ENCODE measurements at regions not wholly inside any gene's neighbourhood (a gene's known extent, or its start where the extent isn't known, plus 50 kb on each side); places are given as distances from the start of the nearest gene placed in this dataset.
A peak's percentile ranks its signal among the peaks of the same experiment; 100 is the strongest.

GRCh38 chr5:124663101-124663506 is 83.3 kb downstream of the ZNF608 start:
- DNase-seq: peak; percentile 77

DNA sequence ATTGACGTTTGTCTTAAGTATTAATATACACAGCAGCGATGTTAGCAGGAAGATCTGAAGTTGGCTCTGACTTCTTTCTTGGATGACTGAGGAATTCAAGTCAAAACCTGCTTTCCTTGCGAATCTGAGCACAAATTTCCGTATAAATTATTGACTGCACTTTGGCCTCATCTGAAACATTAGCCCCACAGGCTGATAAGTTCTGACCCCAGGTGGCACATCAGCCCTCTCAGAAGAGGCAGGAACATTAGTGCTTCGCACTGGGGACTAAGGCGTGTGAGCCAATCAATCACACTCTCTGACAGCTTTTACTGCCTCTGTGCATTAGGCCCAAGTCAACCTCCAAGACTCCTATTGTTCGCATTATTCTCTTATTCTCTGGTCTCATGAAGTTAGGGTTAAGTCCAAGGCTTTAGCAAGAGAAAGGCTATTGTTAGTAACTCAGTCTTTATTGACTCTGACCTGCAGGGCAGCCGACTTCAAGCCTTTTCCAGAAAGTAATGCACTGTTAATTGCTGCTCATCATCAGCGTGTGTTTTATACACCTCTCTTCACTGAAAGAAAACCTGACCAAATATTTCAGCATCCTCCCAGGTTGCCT is 84.2 kb downstream of the ZNF608 start:
- DNase-seq: peak; percentile 82

DNA sequence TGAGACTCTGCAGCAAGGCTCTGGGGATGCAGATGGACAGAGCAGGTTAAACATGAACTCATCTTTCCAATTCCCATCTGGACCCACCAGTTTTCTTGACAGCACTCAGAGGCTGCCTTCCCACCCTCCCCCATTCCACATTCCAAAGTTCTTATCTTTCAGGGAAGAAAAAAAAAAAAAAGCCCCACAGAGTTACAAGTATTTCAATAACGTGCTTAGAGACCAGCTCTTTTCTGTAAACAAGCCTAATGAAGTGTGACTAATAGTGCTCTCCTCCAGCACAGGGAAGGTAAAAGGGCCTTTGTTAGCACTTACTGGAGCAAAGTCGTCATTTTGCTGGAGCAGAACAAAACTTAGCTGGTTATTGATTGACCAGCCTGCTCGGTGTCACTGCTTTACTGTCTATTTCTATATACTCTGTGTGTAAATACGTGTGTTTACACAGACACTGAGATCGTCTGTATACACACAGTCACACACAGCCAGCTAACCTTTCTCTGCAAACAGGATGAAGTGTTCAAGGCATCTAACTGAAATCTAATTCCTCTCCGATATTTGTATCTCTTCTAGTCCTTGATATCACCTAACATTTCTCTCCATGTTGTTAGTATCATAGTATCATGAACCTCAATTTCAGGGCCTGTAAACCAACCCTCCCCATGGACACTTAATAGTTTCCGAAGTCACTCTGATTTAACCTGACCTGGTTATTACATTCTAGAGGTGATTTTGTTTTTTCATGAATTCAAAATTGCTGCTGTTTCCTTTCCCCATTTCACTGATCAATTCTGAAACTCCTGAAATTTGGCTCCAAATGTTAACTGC is 84.9 kb downstream of the ZNF608 start:
- DNase-seq: peak; percentile 98

DNA sequence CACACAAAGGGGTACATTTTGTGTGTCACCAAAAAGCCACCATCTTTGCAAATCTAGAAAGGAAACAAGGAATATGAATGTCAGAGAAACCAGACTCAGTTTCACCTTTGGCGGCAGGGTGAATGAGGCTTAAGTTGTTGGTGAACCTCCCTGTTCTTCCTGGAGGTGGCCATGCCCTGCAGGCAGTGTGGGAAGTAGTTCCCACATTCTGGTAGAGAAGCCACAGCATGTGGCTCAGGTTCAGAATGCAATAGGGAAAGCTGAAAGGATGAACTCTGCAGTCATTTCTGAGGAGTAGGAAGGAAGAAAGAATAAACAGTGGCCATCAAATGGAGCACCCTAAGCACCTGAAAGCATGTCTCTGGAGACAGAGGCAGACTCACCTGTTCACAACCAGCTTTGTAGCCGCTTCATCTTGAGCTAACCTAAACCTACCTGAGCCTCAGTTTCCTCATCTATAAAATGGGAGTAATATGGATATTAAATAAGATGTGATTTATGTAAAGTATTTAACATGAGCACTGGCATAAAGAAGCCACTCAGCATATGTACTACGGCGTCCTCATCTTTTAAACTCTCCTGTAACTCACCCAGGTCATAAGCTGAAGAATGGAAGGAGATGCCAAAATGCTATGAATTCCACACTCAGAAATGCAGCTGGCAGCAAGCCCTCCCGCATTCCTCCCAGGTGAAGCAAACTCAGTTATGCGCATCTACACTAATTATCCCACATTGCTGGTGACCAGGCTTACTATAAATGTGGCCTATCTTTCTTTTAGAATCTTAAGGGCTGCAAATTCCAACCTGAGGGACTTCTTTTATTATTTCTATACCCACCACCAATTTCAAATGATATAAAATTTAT is 86.0 kb downstream of the ZNF608 start:
- DNase-seq: peak; percentile 67

GRCh38 chr5:124659798-124660197 is 86.6 kb downstream of the ZNF608 start:
- peak; percentile 73 for DNase-seq

DNA sequence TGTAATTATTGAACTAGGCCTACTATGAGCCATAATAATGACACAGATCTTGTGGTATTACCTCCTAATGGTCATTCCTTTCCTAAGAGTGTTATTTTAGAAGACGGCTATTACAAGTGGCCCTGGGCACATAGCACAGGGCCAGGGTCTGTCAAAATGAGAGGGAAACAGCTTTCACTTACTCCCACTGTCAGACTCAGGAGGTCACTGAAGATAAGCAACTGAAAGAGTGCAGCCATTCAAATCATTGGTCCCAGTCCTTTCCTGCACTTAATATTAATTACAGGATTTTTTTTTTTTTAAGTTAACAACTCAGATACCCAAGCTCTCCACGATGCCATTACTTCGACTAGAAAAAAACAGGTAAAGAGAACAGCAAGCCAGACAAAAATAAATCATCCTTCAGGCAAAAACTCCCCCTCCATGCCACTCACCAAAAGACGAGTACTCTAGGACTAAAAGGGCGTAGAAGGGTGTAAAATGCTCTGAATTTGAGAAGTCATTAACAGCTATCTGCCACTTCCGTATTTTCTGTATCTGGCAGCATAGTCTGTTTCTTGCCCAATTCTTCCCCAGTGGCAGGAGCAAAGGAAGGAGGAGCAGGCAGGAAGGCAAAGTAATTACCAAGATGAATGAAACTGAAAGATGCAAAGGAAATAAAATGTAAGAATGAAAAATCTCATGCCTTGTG is 87.4 kb downstream of the ZNF608 start:
- peak; percentile 22 for DNase-seq

DNA sequence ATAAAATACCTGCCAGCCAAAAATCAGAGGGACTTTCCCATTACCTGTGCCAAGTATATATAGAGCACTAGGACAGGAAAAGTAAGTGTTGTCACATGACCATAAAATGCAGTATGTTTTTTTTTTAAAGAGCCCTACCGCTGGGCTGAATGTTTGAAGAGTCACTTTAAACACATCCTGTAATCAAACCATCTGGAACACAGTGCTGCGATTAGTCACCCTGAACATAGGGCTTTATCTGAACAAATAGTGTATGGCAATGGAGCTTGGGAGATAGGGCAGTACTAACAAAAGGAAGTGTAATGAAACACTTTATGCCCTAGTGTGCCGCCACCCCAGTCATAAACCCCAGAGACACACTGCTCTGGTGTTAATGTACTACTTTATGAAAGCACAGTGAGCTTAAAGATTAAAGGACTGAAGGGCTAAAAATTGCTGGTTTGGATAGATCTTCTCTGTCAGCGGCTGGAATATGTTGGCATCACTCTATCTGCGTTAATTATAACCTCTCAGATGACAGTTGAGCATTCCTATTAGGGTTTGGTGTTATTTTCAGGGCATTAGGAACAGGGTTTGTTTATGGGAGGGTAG is 90.4 kb downstream of the ZNF608 start:
- peak; percentile 99 for DNase-seq

- peak; percentile 91 for DNase-seq
Measured at GRCh38 chr5:124655251-124655917, 91.1 kb downstream of the ZNF608 start.

DNA sequence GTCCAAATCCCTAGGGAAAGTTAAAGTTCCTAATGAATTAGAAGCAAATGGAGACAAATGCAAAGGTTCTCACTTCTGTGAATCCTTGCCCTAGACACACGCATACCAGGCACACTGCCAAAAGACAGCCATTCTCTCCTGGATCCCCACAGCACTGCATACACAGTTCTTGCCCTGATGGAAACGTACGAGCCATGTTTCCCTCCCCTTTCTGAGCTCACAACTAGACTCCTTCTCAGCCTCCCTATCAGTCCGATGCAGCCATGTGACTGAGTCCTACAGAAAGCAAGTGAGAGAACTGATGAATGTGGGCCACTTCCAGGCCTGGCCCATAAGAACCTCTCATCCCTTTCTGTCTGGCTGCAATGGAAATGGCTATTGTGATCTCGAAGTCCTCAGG is 92.0 kb downstream of the ZNF608 start:
- peak; percentile 49 for DNase-seq

DNA sequence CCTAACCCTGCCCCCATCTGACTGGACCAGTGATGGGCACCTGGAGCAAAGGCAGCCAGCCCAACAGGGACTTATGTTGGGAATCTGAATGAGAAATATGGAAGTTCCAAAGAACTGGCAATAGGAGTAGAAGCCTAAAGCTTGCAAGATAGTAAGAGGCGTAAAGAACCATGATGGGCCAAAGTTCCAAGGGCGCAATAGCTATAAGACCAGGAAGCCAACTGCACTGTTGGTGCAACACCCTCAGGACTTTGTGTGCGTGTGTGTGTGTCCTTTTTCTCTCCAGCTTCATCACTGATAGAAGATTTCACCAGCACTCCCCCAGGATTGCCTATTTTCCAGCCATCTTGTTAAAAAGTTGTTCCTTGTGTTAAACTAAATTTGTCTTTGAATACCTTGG is 92.8 kb downstream of the ZNF608 start:
- DNase-seq: no peak

DNA sequence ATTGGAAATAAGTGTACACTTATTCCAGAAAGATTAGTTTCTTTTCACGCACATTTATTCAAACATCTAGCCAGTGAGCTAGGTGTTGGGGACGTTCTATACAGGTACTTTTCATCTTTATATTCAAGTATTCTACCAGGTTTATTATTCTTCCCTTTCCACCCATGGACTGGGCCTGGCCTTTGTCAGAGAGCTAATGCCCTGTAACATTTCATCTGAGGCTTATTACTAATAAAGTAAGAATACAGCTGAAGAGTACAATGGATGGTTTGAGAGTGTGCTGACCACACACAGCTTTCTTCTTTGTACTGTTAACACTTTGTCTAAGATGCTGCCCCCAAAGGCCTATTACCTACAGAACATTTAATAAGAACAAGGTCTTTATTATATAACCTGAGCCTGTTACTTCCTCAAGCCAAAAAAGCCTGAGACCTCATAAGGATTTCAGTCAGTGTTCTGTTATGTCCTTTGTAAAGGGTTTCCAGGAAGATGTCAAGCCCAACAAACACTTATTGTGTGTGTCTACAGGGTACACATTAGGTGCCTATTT is 93.5 kb downstream of the ZNF608 start:
- DNase-seq: no peak

DNA sequence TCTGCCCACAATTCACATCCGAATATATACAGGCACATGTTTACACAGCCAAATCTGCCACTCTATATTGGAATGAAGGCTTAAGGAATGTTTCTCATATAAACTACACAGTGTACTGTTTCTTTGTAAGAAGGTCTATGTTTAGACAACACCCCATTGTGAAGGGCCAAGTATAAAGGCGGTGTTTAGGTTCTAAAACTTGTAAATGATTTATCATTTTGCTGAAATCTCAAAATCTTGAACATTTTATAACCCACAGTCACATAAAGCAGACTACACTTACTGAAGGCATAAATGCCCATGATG is 94.0 kb downstream of the ZNF608 start:
- DNase-seq: peak; percentile 62

- peak; percentile 94 for DNase-seq
Measured at GRCh38 chr5:124651663-124652513, 94.6 kb downstream of the ZNF608 start.

GRCh38 chr5:124650951-124651662 is 95.3 kb downstream of the ZNF608 start:
- peak; percentile 66 for DNase-seq

- DNase-seq: peak; percentile 77
Measured at GRCh38 chr5:124650147-124650561, 96.3 kb downstream of the ZNF608 start.

GRCh38 chr5:124649491-124650146 is 96.8 kb downstream of the ZNF608 start:
- DNase-seq: peak; percentile 88

GRCh38 chr5:124648902-124649467 is 97.5 kb downstream of the ZNF608 start:
- DNase-seq: peak; percentile 97

DNA sequence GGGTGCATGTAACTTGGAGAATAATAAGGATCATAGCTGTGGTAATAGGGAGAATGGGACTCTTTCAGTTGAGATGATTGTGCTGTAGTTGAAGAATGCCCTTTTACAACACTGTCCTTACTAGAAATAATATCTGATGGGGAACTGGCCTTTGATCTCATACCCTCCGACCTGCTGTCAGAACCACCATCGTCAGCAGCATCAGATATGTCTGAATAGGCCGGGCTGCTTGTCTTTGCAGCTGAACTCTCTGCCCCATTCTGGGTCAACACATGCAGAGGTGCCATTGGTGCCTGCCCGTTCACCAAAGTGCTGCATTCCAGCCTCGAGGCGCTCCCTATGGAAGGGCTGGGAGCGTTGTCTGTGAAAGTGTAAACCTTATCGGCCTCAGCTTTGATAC is 99.1 kb downstream of the ZNF608 start:
- DNase-seq: no peak

- DNase-seq: no peak
Measured at GRCh38 chr5:124645396-124645795, 101.0 kb downstream of the ZNF608 start.
